Right lobe of liver (tissue), 6 donors: ENCODE measurements at regions not wholly inside any gene's neighbourhood (a gene's known extent, or its start where the extent isn't known, plus 50 kb on each side); places are given as distances from the start of the nearest gene placed in this dataset.

Source experiments
- ATAC-seq, 4 donors: fragments of 200-7000 bp; cut with Tn5 transposase; one replicate each; pipeline ENCODE4 v1.9.1; 2020; ENCODE audit warnings: mild to moderate bottlenecking in 4 of 4, moderate library complexity in 4 of 4
- DNase-seq, 3 donors: peaks; one replicate each; pipeline ENCODE4 v3.0.0-alpha.2; 2020
- H3K27ac ChIP-seq, 3 donors: fragments of 200-600 bp; one replicate each; pipeline ENCODE4 v1.8.0; 2022
- H3K27me3 ChIP-seq, 2 donors: fragments of 200-600 bp; one replicate each; pipeline ENCODE4 v1.8.0; 2022
- H3K36me3 ChIP-seq, 4 donors: fragments of 200-600 bp; sonication (generic) in 1 of 4; one replicate each; pipeline versions ENCODE4 v1.5.1 to v1.8.0; 2017 to 2022; ENCODE audit warnings: control low read depth in 1 of 4
- H3K4me1 ChIP-seq, 4 donors: fragments of 200-600 bp; sonication (generic) in 1 of 4; one replicate each; pipeline versions ENCODE4 v1.5.1 to v1.8.0; 2017 to 2022; ENCODE audit warnings: control low read depth in 1 of 4
- H3K4me3 ChIP-seq, 3 donors: fragments of 200-600 bp; one replicate each; pipeline ENCODE4 v1.8.0; 2022
- H3K9me3 ChIP-seq, 4 donors: fragments of 200-600 bp; sonication (generic) in 1 of 4; one replicate each; pipeline versions ENCODE4 v1.5.1 to v1.8.0; 2017 to 2022; ENCODE audit warnings: control low read depth in 1 of 4
- CTCF ChIP-seq, 4 donors: fragments of 200-600 bp in 3 of 4; fragments of 450-650 bp in 1 of 4; IDR thresholded peaks; one replicate each; pipeline versions ENCODE4 v1.5.1 to v1.8.0; 2016 to 2022; ENCODE audit warnings: antibody characterized with exemption in 4 of 4, mild to moderate bottlenecking in 2 of 4
- POLR2A ChIP-seq: fragments of 450-650 bp; IDR thresholded peaks from one replicate; pipeline ENCODE4 v1.6.1; 2017; ENCODE audit warnings: antibody characterized with exemption, mild to moderate bottlenecking
- WGBS: methylation state at CpG from one replicate; pipeline ENCODE4 v1.1.6; 2018; ENCODE audit warnings: low coverage, low lambda C conversion rate; ENCODE audit not compliant: insufficient coverage; ENCODE audit errors: missing lambda C conversion rate; 5-methylcytosine and 5-hydroxymethylcytosine counted together
- intact Hi-C, 2 donors: fragments of 100-400 bp; cut with DNase I; formaldehyde crosslinking; loops; one replicate each; pipeline versions ENCODE4 v1.11.2 to v1.14.1; 2022
- donor health status: DM: no; HTN: yes; CAD: no.
- donor health status: DM: no; HTN: no; CAD: no.
- donor health status: DM: no; HTN: no; CAD: no.
- donor health status: DM: no; HTN: yes; CAD: no.
- donor health status: DM: no; HTN: yes; CAD: no.

- Histone ChIP-seq H3K4me3 (no peak overlapping the region), H3K27ac (no peak overlapping the region), H3K4me1 (peaks cover 0 to 6% (median 2%) of the 10 kb centered on the region in 4 donors), H3K9me3 (no peaks in the 10 kb centered on the region), H3K27me3 (no peaks in the 10 kb centered on the region), H3K36me3 (no peaks in the 10 kb centered on the region)
- no peak for TF ChIP-seq POLR2A
- no peak for TF ChIP-seq CTCF (IDR thresholded peaks at IDR 0.05)
- WGBS, result 41% methylated on average over 2 of the region's 2 CpGs
- intact Hi-C loops, result no loop called here
- ATAC-seq (peak; percentile 36 to 72 (median 58)), DNase-seq (no peak)
These were observed 219.2 kb upstream of the ELL2 start for GRCh38 chr5:96180684-96181435.

GRCh38 chr5:96177303-96177869 lies 215.7 kb upstream of the ELL2 start:
- Histone ChIP-seq H3K36me3 (no peaks in the 10 kb centered on the region), H3K4me3 (no peak overlapping the region), H3K4me1 (peaks cover 0 to 6% (median 2%) of the 10 kb centered on the region in 4 donors), H3K27ac (peak overlapping the region in 2 of 3 donors; percentile 35 to 56), H3K9me3 (no peaks in the 10 kb centered on the region), H3K27me3 (no peaks in the 10 kb centered on the region)
- intact Hi-C loops, result no loop called here
- DNase-seq (no peak), ATAC-seq (peak; percentile 81 to 91 (median 85))
- 29% methylated on average over 5 of the region's 5 CpGs for WGBS
- no peak for TF ChIP-seq POLR2A
- TF ChIP-seq CTCF (IDR thresholded peaks at IDR 0.05), result no peak

GRCh38 chr5:96176022-96176421 lies 214.4 kb upstream of the ELL2 start:
- Histone ChIP-seq H3K4me1 (peaks cover 0 to 6% (median 2%) of the 10 kb centered on the region in 4 donors), H3K27me3 (no peaks in the 10 kb centered on the region), H3K27ac (no peak overlapping the region), H3K36me3 (no peaks in the 10 kb centered on the region), H3K4me3 (no peak overlapping the region), H3K9me3 (no peaks in the 10 kb centered on the region)
- DNase-seq (no peak), ATAC-seq (no peak)
- 68% methylated on average over 2 of the region's 2 CpGs for WGBS
- TF ChIP-seq POLR2A (no peak), CTCF (IDR thresholded peaks at IDR 0.05) (no peak)
- intact Hi-C loops, result no loop called here

GRCh38 chr5:96175090-96175489 lies 213.4 kb upstream of the ELL2 start:
- peak; percentile 45 to 73 (median 64) for ATAC-seq
- WGBS, result 42% methylated on average over 2 of the region's 2 CpGs
- Histone ChIP-seq H3K4me1 (peaks cover 0 to 9% (median 0%) of the 10 kb centered on the region in 4 donors), H3K27ac (no peak overlapping the region), H3K36me3 (no peaks in the 10 kb centered on the region), H3K4me3 (no peak overlapping the region), H3K27me3 (no peaks in the 10 kb centered on the region), H3K9me3 (no peaks in the 10 kb centered on the region)
- TF ChIP-seq POLR2A, result no peak
- peak; percentile 26 to 43 (median 40) for TF ChIP-seq CTCF (IDR thresholded peaks at IDR 0.05)
- intact Hi-C loops, result no loop called here
- DNase-seq, result no peak
